IMR-90 (cell line): ENCODE measurements at regions not wholly inside any gene's neighbourhood (a gene's known extent, or its start where the extent isn't known, plus 50 kb on each side); places are given as distances from the start of the nearest gene placed in this dataset.

Source experiments
- CHD1 ChIP-seq: IDR thresholded peaks from 2 replicates; pipeline ENCODE4 v1.6.1; 2012; ENCODE audit warnings: low read depth, low read length, improper control_type of control experiment
- CTCF ChIP-seq: conservative IDR thresholded peaks from 2 replicates; pipeline ENCODE4 v1.5.1; 2012; ENCODE audit warnings: mild to moderate bottlenecking, low read depth, low read length, improper control_type of control experiment
- MAFK ChIP-seq: IDR thresholded peaks from 2 replicates; pipeline ENCODE4 v1.6.1; 2012; ENCODE audit warnings: low read depth, low read length, improper control_type of control experiment
- MXI1 ChIP-seq: IDR thresholded peaks from 2 replicates; pipeline ENCODE4 v1.6.1; 2012; ENCODE audit warnings: low read depth, mild to moderate bottlenecking, low read length, moderate library complexity, borderline replicate concordance
- POLR2A ChIP-seq: IDR thresholded peaks from 2 replicates; pipeline ENCODE4 v1.6.1; 2012; ENCODE audit warnings: mild to moderate bottlenecking, low read depth, low read length

DNA sequence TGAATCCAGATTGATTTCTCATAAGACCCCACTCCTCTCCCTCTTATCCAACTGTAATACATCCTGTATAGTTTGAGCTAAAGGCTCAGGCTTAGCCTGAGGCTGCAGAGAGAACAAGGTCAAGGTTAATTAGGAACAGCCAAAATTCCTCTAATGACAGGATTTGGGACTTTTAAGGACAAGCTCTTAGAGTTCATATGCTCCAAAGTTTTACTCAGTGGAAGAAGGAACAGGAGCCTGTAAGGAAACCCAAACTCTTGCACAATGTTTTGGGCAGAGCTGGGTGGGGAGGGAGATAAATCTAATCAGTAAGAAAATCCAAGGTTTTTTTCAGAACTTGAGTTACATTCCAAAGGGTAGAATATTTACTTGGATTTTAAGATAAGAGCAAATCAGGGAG, 238.8 kb downstream of the QDPR start:
- TF ChIP-seq MXI1 (no peak), POLR2A (no peak), CTCF (no peak), MAFK (no peak), CHD1 (no peak)
